Endothelial cell (in vitro differentiated cells): ENCODE measurements at regions not wholly inside any gene's neighbourhood (a gene's known extent, or its start where the extent isn't known, plus 50 kb on each side); places are given as distances from the start of the nearest gene placed in this dataset.

ENCODE experiments used
- DNase-seq: peaks from one replicate; pipeline ENCODE4 v3.0.0; 2021; ENCODE audit warnings: low spot score
- H3K27ac Mint-ChIP-seq: one replicate; pipeline ENCODE4 v1.8.0; 2021; ENCODE audit warnings: mixed read lengths, inconsistent platforms; ENCODE audit not compliant: unreplicated experiment
- H3K27me3 Mint-ChIP-seq: one replicate; pipeline ENCODE4 v1.8.0; 2021; ENCODE audit warnings: mild to moderate bottlenecking, moderate library complexity, mixed read lengths, inconsistent platforms; ENCODE audit not compliant: unreplicated experiment
- H3K36me3 Mint-ChIP-seq: one replicate; pipeline ENCODE4 v1.8.0; 2021; ENCODE audit warnings: mild to moderate bottlenecking, low read depth, mixed read lengths, inconsistent platforms; ENCODE audit not compliant: unreplicated experiment
- H3K4me1 Mint-ChIP-seq: one replicate; pipeline ENCODE4 v1.8.0; 2021; ENCODE audit warnings: mild to moderate bottlenecking, mixed read lengths, inconsistent platforms; ENCODE audit not compliant: unreplicated experiment
- H3K4me3 Mint-ChIP-seq: one replicate; pipeline ENCODE4 v1.8.0; 2021; ENCODE audit warnings: mild to moderate bottlenecking, mixed read lengths, inconsistent platforms; ENCODE audit not compliant: unreplicated experiment
- H3K9me3 Mint-ChIP-seq: one replicate; pipeline ENCODE4 v1.8.0; 2021; ENCODE audit warnings: mixed read lengths, inconsistent platforms; ENCODE audit not compliant: unreplicated experiment
- CTCF ChIP-seq: fragments of 200-600 bp; sonication (generic); IDR thresholded peaks from one replicate; pipeline ENCODE4 v1.5.0; 2021; ENCODE audit warnings: antibody characterized with exemption; ENCODE audit not compliant: unreplicated experiment

GRCh38 chr12:34343345-34343744 is 321.0 kb downstream of the ALG10 start:
- Mint-ChIP-seq H3K9me3 (no peaks in the 10 kb centered on the region), H3K27ac (no peak overlapping the region), H3K27me3 (peaks cover 16% of the 10 kb centered on the region), H3K4me3 (no peak overlapping the region), H3K4me1 (no peaks in the 10 kb centered on the region), H3K36me3 (peaks cover 3% of the 10 kb centered on the region)
- DNase-seq = no peak
- no peak for TF ChIP-seq CTCF

GRCh38 chr12:34343766-34344165 is 321.5 kb downstream of the ALG10 start:
- Mint-ChIP-seq H3K4me3 (no peak overlapping the region), H3K27ac (no peak overlapping the region), H3K9me3 (no peaks in the 10 kb centered on the region), H3K27me3 (peaks cover 15% of the 10 kb centered on the region), H3K4me1 (no peaks in the 10 kb centered on the region), H3K36me3 (peaks cover 3% of the 10 kb centered on the region)
- DNase-seq = no peak
- no peak for TF ChIP-seq CTCF

DNA sequence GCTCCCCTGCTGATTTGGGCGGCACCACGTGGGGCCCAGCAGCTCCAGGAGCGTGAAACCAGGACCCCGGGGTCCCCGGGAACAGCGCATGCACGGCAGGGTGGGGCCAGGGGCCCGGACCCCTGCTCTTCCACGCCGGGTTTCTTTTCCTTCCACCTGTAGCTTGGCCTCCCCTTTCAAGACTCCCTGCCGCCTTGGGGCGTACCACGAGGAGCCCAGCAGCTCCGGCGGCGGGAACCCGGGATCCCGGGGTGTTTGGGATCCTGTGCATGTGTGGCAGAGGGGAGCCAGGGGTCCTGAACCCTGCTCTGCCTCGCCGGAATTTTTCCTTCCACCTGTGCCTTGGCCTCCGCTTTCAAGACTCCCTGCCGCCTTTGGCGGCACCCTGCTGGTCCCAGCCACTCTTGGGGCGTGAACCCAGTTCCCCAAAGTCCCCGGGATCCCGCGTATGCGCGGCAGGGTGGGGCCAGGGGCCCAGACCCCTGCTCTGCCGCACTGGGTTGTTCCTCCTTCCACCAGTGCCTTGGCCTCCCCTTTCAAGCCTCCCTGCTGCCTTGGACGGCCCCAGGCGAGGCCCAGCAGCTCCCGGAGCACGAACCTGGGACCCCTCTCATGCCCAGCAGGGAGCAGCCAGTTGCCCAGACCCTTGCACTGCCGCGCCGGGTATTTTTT is 322.7 kb downstream of the ALG10 start:
- Mint-ChIP-seq H3K27ac (no peak overlapping the region), H3K4me3 (no peak overlapping the region), H3K4me1 (no peaks in the 10 kb centered on the region), H3K27me3 (peaks cover 11% of the 10 kb centered on the region), H3K36me3 (peaks cover 1% of the 10 kb centered on the region), H3K9me3 (no peaks in the 10 kb centered on the region)
- no peak for TF ChIP-seq CTCF
- no peak for DNase-seq

- Mint-ChIP-seq H3K27ac (no peak overlapping the region), H3K4me1 (no peaks in the 10 kb centered on the region), H3K4me3 (no peak overlapping the region), H3K9me3 (no peaks in the 10 kb centered on the region), H3K36me3 (no peaks in the 10 kb centered on the region), H3K27me3 (peaks cover 9% of the 10 kb centered on the region)
- TF ChIP-seq CTCF = no peak
- DNase-seq = no peak
Observed at GRCh38 chr12:34345801-34346200, 323.5 kb downstream of the ALG10 start.

DNA sequence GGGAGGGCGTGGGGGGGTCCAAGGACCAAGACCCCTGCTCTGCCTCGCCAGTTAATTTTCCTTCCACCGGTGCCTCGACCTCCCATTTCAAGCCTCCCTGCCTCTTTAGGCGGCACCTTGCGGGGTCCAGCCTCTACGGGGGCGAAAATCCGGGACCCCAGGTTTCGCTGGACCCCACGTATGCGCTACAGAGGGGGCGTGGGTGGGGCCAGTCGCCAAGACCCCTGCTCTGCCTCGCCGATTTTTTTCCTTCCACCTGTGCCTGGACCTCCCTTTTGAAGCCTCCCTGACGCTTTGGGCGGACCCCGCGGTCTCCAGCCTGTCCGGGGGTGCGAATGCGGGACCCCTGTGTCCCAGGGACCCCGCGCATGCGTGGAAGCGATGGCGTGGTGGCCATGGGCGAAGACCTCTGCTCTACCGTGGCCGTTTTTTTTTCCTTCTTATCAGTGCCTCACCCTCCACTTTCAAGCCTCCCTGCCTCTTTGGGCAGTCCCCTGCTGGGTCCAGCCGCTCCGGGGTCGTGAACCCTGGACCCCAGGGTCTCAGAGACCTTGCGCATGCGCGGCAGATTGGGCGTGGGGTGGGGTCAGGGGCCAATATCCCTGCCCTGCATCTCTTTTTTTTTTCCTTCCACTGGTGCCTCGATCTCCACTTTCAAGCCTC is 324.2 kb downstream of the ALG10 start:
- Mint-ChIP-seq H3K27ac (no peak overlapping the region), H3K4me1 (no peaks in the 10 kb centered on the region), H3K27me3 (peaks cover 9% of the 10 kb centered on the region)

More for the DNA sequence above, 324.2 kb downstream of the ALG10 start:
- H3K4me3 Mint-ChIP-seq = no peak overlapping the region
- no peaks in the 10 kb centered on the region for H3K9me3 Mint-ChIP-seq
- no peaks in the 10 kb centered on the region for H3K36me3 Mint-ChIP-seq
- DNase-seq = no peak
- TF ChIP-seq CTCF = no peak
